ENCODE measurements at regions not wholly inside any gene's neighbourhood (a gene's known extent, or its start where the extent isn't known, plus 50 kb on each side); places are given as distances from the start of the nearest gene placed in this dataset.

GRCh38 chr18:22663378-22663777, 245.7 kb upstream of the CTAGE1 start:
- no peaks in the 10 kb centered on the region for H3K79me2 ChIP-seq (replicated peaks; ENCODE audit: insufficient read depth, low read length)
- no peak overlapping the region for H3K9ac ChIP-seq (ENCODE audit: low read length)
- H3K4me3 ChIP-seq (ENCODE audit: low read length), result no peak overlapping the region
- H2AFZ ChIP-seq (ENCODE audit: low read depth, low read length), result no peak overlapping the region
- H3F3A ChIP-seq (ENCODE audit: insufficient read depth, low read length, poor library complexity, severe bottlenecking), result no peaks in the 10 kb centered on the region
- H3K27me3 ChIP-seq (ENCODE audit: insufficient read depth, low read depth, low read length), result no peaks in the 10 kb centered on the region
- H3K9me3 ChIP-seq (ENCODE audit: low read length), result no peaks in the 10 kb centered on the region
- H3K9me2 ChIP-seq (ENCODE audit: insufficient read depth, low read length), result no peaks in the 10 kb centered on the region
- no peaks in the 10 kb centered on the region for H3K36me3 ChIP-seq (ENCODE audit: insufficient read depth, low read length)
- H3K27ac ChIP-seq (ENCODE audit: low read length), result no peak overlapping the region
- no peak for TF ChIP-seq RAD21 (conservative IDR thresholded peaks at IDR 0.05)
- no peak overlapping the region for H3K4me2 ChIP-seq (ENCODE audit: low read length)
- no peaks in the 10 kb centered on the region for H4K20me1 ChIP-seq (ENCODE audit: insufficient read depth)

- no peak overlapping the region for H3K9ac ChIP-seq (ENCODE audit: low read length)
- no peak overlapping the region for H3K4me2 ChIP-seq (ENCODE audit: low read length)
Measured at GRCh38 chr18:22666411-22666940, 248.8 kb upstream of the CTAGE1 start.

GRCh38 chr18:22667156-22667555, 249.4 kb upstream of the CTAGE1 start:
- Histone ChIP-seq H2AFZ (ENCODE audit: low read depth, low read length) (no peak overlapping the region), H3K9ac (ENCODE audit: low read length) (no peak overlapping the region), H3K36me3 (ENCODE audit: insufficient read depth, low read length) (no peaks in the 10 kb centered on the region), H3K9me3 (ENCODE audit: low read length) (no peaks in the 10 kb centered on the region), H3K27ac (ENCODE audit: low read length) (no peak overlapping the region), H4K20me1 (ENCODE audit: insufficient read depth) (no peaks in the 10 kb centered on the region), H3K4me2 (ENCODE audit: low read length) (no peak overlapping the region), H3K9me2 (ENCODE audit: insufficient read depth, low read length) (no peaks in the 10 kb centered on the region), H3K79me2 (replicated peaks; ENCODE audit: insufficient read depth, low read length) (no peaks in the 10 kb centered on the region), H3K27me3 (ENCODE audit: insufficient read depth, low read depth, low read length) (no peaks in the 10 kb centered on the region), H3F3A (ENCODE audit: insufficient read depth, low read length, poor library complexity, severe bottlenecking) (no peaks in the 10 kb centered on the region), H3K4me3 (ENCODE audit: low read length) (no peak overlapping the region)
- no peak for TF ChIP-seq REST (IDR thresholded peaks at IDR 0.05; ENCODE audit: borderline replicate concordance)
- TF ChIP-seq MXI1 (conservative IDR thresholded peaks at IDR 0.05; ENCODE audit: poor library complexity, severe bottlenecking), result no peak
- TF ChIP-seq RAD21 (conservative IDR thresholded peaks at IDR 0.05), result no peak
- no peak for TF ChIP-seq EP300 (conservative IDR thresholded peaks at IDR 0.05; ENCODE audit: poor library complexity, severe bottlenecking)
- no peak for TF ChIP-seq CTCF (IDR thresholded peaks at IDR 0.05; ENCODE audit: poor library complexity, severe bottlenecking)
- no peak for TF ChIP-seq TAF1 (IDR thresholded peaks at IDR 0.05; ENCODE audit: low read depth)
- TF ChIP-seq EZH2 (IDR thresholded peaks at IDR 0.05; ENCODE audit: borderline replicate concordance, insufficient read depth, low read length, poor library complexity, severe bottlenecking), result no peak
- TF ChIP-seq SMC3 (conservative IDR thresholded peaks at IDR 0.05; ENCODE audit: poor library complexity), result no peak
- TF ChIP-seq POLR2AphosphoS5 (IDR thresholded peaks at IDR 0.05), result no peak

More at GRCh38 chr18:22666411-22666940, 248.8 kb upstream of the CTAGE1 start:
- H2AFZ ChIP-seq (ENCODE audit: low read depth, low read length), result no peak overlapping the region
- no peaks in the 10 kb centered on the region for H3K9me2 ChIP-seq (ENCODE audit: insufficient read depth, low read length)
- H3K36me3 ChIP-seq (ENCODE audit: insufficient read depth, low read length), result no peaks in the 10 kb centered on the region
- H3F3A ChIP-seq (ENCODE audit: insufficient read depth, low read length, poor library complexity, severe bottlenecking), result no peaks in the 10 kb centered on the region
- TF ChIP-seq EP300 (conservative IDR thresholded peaks at IDR 0.05; ENCODE audit: poor library complexity, severe bottlenecking), result no peak
- no peak for TF ChIP-seq POLR2AphosphoS5 (IDR thresholded peaks at IDR 0.05)
- no peak for TF ChIP-seq RAD21 (conservative IDR thresholded peaks at IDR 0.05)
- no peaks in the 10 kb centered on the region for H3K79me2 ChIP-seq (replicated peaks; ENCODE audit: insufficient read depth, low read length)
- no peaks in the 10 kb centered on the region for H4K20me1 ChIP-seq (ENCODE audit: insufficient read depth)
- H3K27ac ChIP-seq (ENCODE audit: low read length), result no peak overlapping the region
- H3K4me3 ChIP-seq (ENCODE audit: low read length), result no peak overlapping the region
- H3K27me3 ChIP-seq (ENCODE audit: insufficient read depth, low read depth, low read length), result no peaks in the 10 kb centered on the region
- no peaks in the 10 kb centered on the region for H3K9me3 ChIP-seq (ENCODE audit: low read length)

Data from neural cell (in vitro differentiated cells).